ENCODE measurements at regions not wholly inside any gene's neighbourhood (a gene's known extent, or its start where the extent isn't known, plus 50 kb on each side); places are given as distances from the start of the nearest gene placed in this dataset.

GRCh38 chr18:38007676-38008330, 442.2 kb upstream of the CELF4 start:
- H3K9ac ChIP-seq (ENCODE audit: low read length), result no peak overlapping the region
- no peaks in the 10 kb centered on the region for H3K27me3 ChIP-seq (ENCODE audit: insufficient read depth, low read length)
- H2AFZ ChIP-seq (ENCODE audit: low read length), result no peak overlapping the region
- no peak for TF ChIP-seq CTCF (IDR thresholded peaks at IDR 0.05; ENCODE audit: low read length)
- no peak for TF ChIP-seq EZH2 (IDR thresholded peaks at IDR 0.05; ENCODE audit: borderline replicate concordance, low read length)
- no peaks in the 10 kb centered on the region for H4K20me1 ChIP-seq (ENCODE audit: insufficient read depth, low read length)
- H3K36me3 ChIP-seq (ENCODE audit: insufficient read depth, low read length), result no peaks in the 10 kb centered on the region
- H3K9me3 ChIP-seq (ENCODE audit: low read length), result no peaks in the 10 kb centered on the region
- no peaks in the 10 kb centered on the region for H3K4me1 ChIP-seq (ENCODE audit: insufficient read depth, low read length, severe bottlenecking)
- no peaks in the 10 kb centered on the region for H3F3A ChIP-seq (ENCODE audit: insufficient read depth, low read length)
- H3K79me2 ChIP-seq (ENCODE audit: insufficient read depth, low read length), result no peaks in the 10 kb centered on the region
- H3K4me3 ChIP-seq (ENCODE audit: low read depth, low read length, poor library complexity, severe bottlenecking), result no peak overlapping the region
- no peaks in the 10 kb centered on the region for H3K9me2 ChIP-seq (ENCODE audit: low read depth, low read length)
- H3K27ac ChIP-seq (ENCODE audit: low read depth, low read length, poor library complexity, severe bottlenecking), result no peak overlapping the region
- H3K4me2 ChIP-seq (ENCODE audit: low read length), result no peak overlapping the region

- Histone ChIP-seq H3K9me3 (ENCODE audit: low read length) (no peaks in the 10 kb centered on the region), H3K36me3 (ENCODE audit: insufficient read depth, low read length) (no peaks in the 10 kb centered on the region), H3K79me2 (ENCODE audit: insufficient read depth, low read length) (no peaks in the 10 kb centered on the region), H2AFZ (ENCODE audit: low read length) (no peak overlapping the region), H4K20me1 (ENCODE audit: insufficient read depth, low read length) (no peaks in the 10 kb centered on the region), H3K27ac (ENCODE audit: low read depth, low read length, poor library complexity, severe bottlenecking) (no peak overlapping the region), H3K4me3 (ENCODE audit: low read depth, low read length, poor library complexity, severe bottlenecking) (no peak overlapping the region), H3K27me3 (ENCODE audit: insufficient read depth, low read length) (no peaks in the 10 kb centered on the region), H3K4me1 (ENCODE audit: insufficient read depth, low read length, severe bottlenecking) (no peaks in the 10 kb centered on the region), H3F3A (ENCODE audit: insufficient read depth, low read length) (no peaks in the 10 kb centered on the region), H3K9ac (ENCODE audit: low read length) (no peak overlapping the region), H3K4me2 (ENCODE audit: low read length) (no peak overlapping the region), H3K9me2 (ENCODE audit: low read depth, low read length) (no peaks in the 10 kb centered on the region)
- TF ChIP-seq EZH2 (IDR thresholded peaks at IDR 0.05; ENCODE audit: borderline replicate concordance, low read length) (no peak), CTCF (IDR thresholded peaks at IDR 0.05; ENCODE audit: low read length) (no peak)
Observed at GRCh38 chr18:38007026-38007425, 441.4 kb upstream of the CELF4 start.

GRCh38 chr18:38006541-38006940, 440.9 kb upstream of the CELF4 start:
- Histone ChIP-seq H3K9me3 (ENCODE audit: low read length) (no peaks in the 10 kb centered on the region), H3K27ac (ENCODE audit: low read depth, low read length, poor library complexity, severe bottlenecking) (no peak overlapping the region), H3K4me1 (ENCODE audit: insufficient read depth, low read length, severe bottlenecking) (no peaks in the 10 kb centered on the region), H3K79me2 (ENCODE audit: insufficient read depth, low read length) (no peaks in the 10 kb centered on the region), H3K27me3 (ENCODE audit: insufficient read depth, low read length) (no peaks in the 10 kb centered on the region), H3K9ac (ENCODE audit: low read length) (no peak overlapping the region), H2AFZ (ENCODE audit: low read length) (no peak overlapping the region), H3K9me2 (ENCODE audit: low read depth, low read length) (no peaks in the 10 kb centered on the region), H3F3A (ENCODE audit: insufficient read depth, low read length) (no peaks in the 10 kb centered on the region), H4K20me1 (ENCODE audit: insufficient read depth, low read length) (no peaks in the 10 kb centered on the region), H3K4me3 (ENCODE audit: low read depth, low read length, poor library complexity, severe bottlenecking) (no peak overlapping the region), H3K4me2 (ENCODE audit: low read length) (no peak overlapping the region), H3K36me3 (ENCODE audit: insufficient read depth, low read length) (no peaks in the 10 kb centered on the region)
- TF ChIP-seq CTCF (IDR thresholded peaks at IDR 0.05; ENCODE audit: low read length) (no peak), EZH2 (IDR thresholded peaks at IDR 0.05; ENCODE audit: borderline replicate concordance, low read length) (no peak)
